Neuronal stem cell (in vitro differentiated cells): ENCODE measurements at regions not wholly inside any gene's neighbourhood (a gene's known extent, or its start where the extent isn't known, plus 50 kb on each side); places are given as distances from the start of the nearest gene placed in this dataset.

ENCODE experiments used
- DNase-seq: peaks from one replicate; pipeline ENCODE4 v3.0.0-alpha.2; 2013; ENCODE audit warnings: low spot score
- H2AFZ ChIP-seq: one replicate; pipeline ENCODE4 v1.6.1; 2013; ENCODE audit warnings: mild to moderate bottlenecking, low read length, inconsistent platforms
- H2AK5ac ChIP-seq: 2 replicates; pipeline ENCODE4 v1.6.1; 2013; ENCODE audit warnings: low read depth, mild to moderate bottlenecking, inconsistent platforms, low read length, moderate library complexity, mixed read lengths
- H2BK120ac ChIP-seq: 2 replicates; pipeline ENCODE4 v1.6.1; 2013; ENCODE audit warnings: low read depth, mild to moderate bottlenecking, inconsistent platforms, low read length, moderate library complexity, mixed read lengths
- H2BK12ac ChIP-seq: one replicate; pipeline ENCODE4 v1.6.1; 2013; ENCODE audit warnings: low read length, inconsistent platforms
- H2BK15ac ChIP-seq: 2 replicates; pipeline ENCODE4 v1.6.1; 2013; ENCODE audit warnings: mild to moderate bottlenecking, low read length, inconsistent platforms, mixed read lengths
- H2BK5ac ChIP-seq: one replicate; pipeline ENCODE4 v1.6.1; 2013; ENCODE audit warnings: inconsistent platforms, mild to moderate bottlenecking, low read length, moderate library complexity
- H3K14ac ChIP-seq: one replicate; pipeline ENCODE4 v1.6.1; 2013; ENCODE audit warnings: low read length, inconsistent platforms
- H3K18ac ChIP-seq: 2 replicates; pipeline ENCODE4 v1.6.1; 2013; ENCODE audit warnings: low read length, inconsistent platforms
- H3K23ac ChIP-seq: 2 replicates; pipeline ENCODE4 v1.6.1; 2013; ENCODE audit warnings: low read depth, mild to moderate bottlenecking, mixed read lengths, low read length, inconsistent platforms; ENCODE audit not compliant: poor library complexity
- H3K27ac ChIP-seq: replicated peaks from 3 replicates; pipeline ENCODE4 v1.5.1; 2013; ENCODE audit warnings: low read length, inconsistent platforms
- H3K27me3 ChIP-seq, 3 experiments: 2 replicates each; pipeline ENCODE4 v1.6.1; 2013; ENCODE audit warnings: low read length in 3 of 3, mild to moderate bottlenecking in 2 of 3, inconsistent platforms in 1 of 3, low read depth in 1 of 3, mixed read lengths in 1 of 3, moderate library complexity in 1 of 3; ENCODE audit not compliant: control insufficient read depth in 3 of 3, insufficient read depth in 3 of 3
- H3K36me3 ChIP-seq, 2 donors: replicated peaks in 1 of 2; 2 replicates each; pipeline ENCODE4 v1.6.1; 2013; ENCODE audit warnings: low read length in 2 of 2; ENCODE audit not compliant: control insufficient read depth in 2 of 2, insufficient read depth in 2 of 2
- H3K4ac ChIP-seq: 2 replicates; pipeline ENCODE4 v1.6.1; 2013; ENCODE audit warnings: inconsistent platforms, mild to moderate bottlenecking, low read length, moderate library complexity
- H3K4me1 ChIP-seq, 2 donors: 1 replicate in 1 of 2; 2 replicates in 1 of 2; pipeline ENCODE4 v1.6.1; 2013; ENCODE audit warnings: low read length in 2 of 2, low read depth in 1 of 2; ENCODE audit not compliant: control insufficient read depth in 2 of 2, insufficient read depth in 1 of 2
- H3K4me2 ChIP-seq: one replicate; pipeline ENCODE4 v1.6.1; 2013; ENCODE audit warnings: mild to moderate bottlenecking, low read length, inconsistent platforms; ENCODE audit not compliant: insufficient read depth, poor library complexity, severe bottlenecking
- H3K4me3 ChIP-seq, 2 donors: 2 replicates each; pipeline ENCODE4 v1.5.1; 2013; ENCODE audit warnings: low read length in 2 of 2, mild to moderate bottlenecking in 2 of 2, inconsistent platforms in 1 of 2, moderate library complexity in 1 of 2
- H3K79me1 ChIP-seq: one replicate; pipeline ENCODE4 v1.6.1; 2013; ENCODE audit warnings: low read depth, mild to moderate bottlenecking, inconsistent platforms, low read length, moderate library complexity
- H3K9ac ChIP-seq: one replicate; pipeline ENCODE4 v1.6.1; 2013; ENCODE audit warnings: mild to moderate bottlenecking, low read depth, low read length, inconsistent platforms; ENCODE audit not compliant: poor library complexity
- H3K9me3 ChIP-seq, 2 donors: replicated peaks in 1 of 2; 2 replicates each; pipeline versions ENCODE3 to v1.6.1; 2013; ENCODE audit warnings: low read length in 2 of 2, mild to moderate bottlenecking in 2 of 2, inconsistent platforms in 1 of 2, low read depth in 1 of 2, mixed read lengths in 1 of 2, moderate library complexity in 1 of 2; ENCODE audit not compliant: control insufficient read depth in 2 of 2, insufficient read depth in 1 of 2
- H4K8ac ChIP-seq: one replicate; pipeline ENCODE4 v1.6.1; 2013; ENCODE audit warnings: low read depth, mild to moderate bottlenecking, inconsistent platforms, low read length, moderate library complexity
- H4K91ac ChIP-seq: one replicate; pipeline ENCODE4 v1.6.1; 2013; ENCODE audit warnings: low read length, low read depth, mild to moderate bottlenecking, inconsistent platforms; ENCODE audit not compliant: poor library complexity
- WGBS, 2 donors: extraction: QIAGEN DNeasy Blood & Tissue Kit; methylation state at CpG; one replicate each; pipeline ENCODE4 v1.1.7; 2013; ENCODE audit warnings: missing lambda C conversion rate in 2 of 2, mixed read lengths in 1 of 2; ENCODE audit not compliant: insufficient read length in 2 of 2, insufficient replicate concordance in 1 of 2; ENCODE audit errors: extremely low coverage in 2 of 2; 5-methylcytosine and 5-hydroxymethylcytosine counted together

DNA sequence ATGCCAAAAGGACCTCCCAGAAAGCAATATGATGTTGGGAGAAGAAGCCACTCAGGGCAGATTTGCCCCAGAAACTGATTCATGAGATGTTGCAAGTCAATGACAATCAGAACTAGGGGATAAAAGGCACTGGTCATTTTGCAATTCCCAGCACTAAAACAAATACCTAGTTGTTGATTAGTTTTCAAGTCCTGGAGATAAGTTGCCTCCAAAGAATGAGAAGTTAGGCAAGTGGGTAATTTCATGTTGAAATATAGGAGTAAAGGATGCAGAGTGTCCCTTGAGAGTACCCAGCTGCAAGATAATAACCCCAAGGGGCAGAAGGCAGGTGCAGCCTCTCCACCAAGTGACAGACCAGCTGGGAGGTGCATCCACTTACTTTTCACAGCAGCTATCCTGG is 363.6 kb downstream of the PBX1 start:
- Histone ChIP-seq H3K36me3 (no peaks in the 10 kb centered on the region), H2BK5ac (no peak overlapping the region), H3K79me1 (no peaks in the 10 kb centered on the region), H3K9me3 (no peaks in the 10 kb centered on the region), H3K4ac (no peak overlapping the region), H3K18ac (no peak overlapping the region), H3K9ac (no peak overlapping the region), H3K4me3 (no peak overlapping the region), H4K91ac (no peak overlapping the region), H2BK15ac (no peak overlapping the region), H3K27ac (no peak overlapping the region), H3K4me1 (no peaks in the 10 kb centered on the region), H3K14ac (no peak overlapping the region), H2AK5ac (no peak overlapping the region), H3K4me2 (no peak overlapping the region), H2BK12ac (no peak overlapping the region), H4K8ac (no peak overlapping the region), H3K23ac (no peak overlapping the region), H2AFZ (no peak overlapping the region), H3K27me3 (peaks cover 0 to 19% (median 2%) of the 10 kb centered on the region in 3 experiments), H2BK120ac (no peak overlapping the region)
- no peak for DNase-seq

DNA sequence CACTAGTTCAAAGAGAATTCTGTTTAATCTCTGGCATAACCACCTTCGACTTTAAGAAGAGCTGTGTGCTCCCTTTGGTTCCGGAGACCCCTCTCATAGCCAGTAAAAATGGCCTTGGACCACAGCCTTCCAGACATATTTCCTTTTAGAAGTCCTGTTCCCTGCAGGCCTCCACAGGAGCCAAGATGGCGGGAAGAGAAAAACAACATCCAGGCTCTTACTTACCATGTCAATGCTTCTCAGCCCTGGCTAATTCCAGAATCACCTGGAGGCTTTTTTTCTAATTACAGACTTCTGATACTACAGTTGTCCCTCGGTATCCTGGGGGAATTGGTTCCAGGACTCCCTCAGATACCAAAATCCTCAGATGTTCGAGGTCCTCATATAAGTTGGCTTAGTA is 362.5 kb downstream of the PBX1 start:
- Histone ChIP-seq H3K9ac (no peak overlapping the region), H3K9me3 (no peaks in the 10 kb centered on the region), H2BK120ac (no peak overlapping the region), H3K36me3 (no peaks in the 10 kb centered on the region), H2BK15ac (no peak overlapping the region), H2BK5ac (no peak overlapping the region), H3K27ac (no peak overlapping the region), H3K27me3 (peaks cover 0 to 24% (median 2%) of the 10 kb centered on the region in 3 experiments), H2AK5ac (no peak overlapping the region), H3K4me3 (no peak overlapping the region), H4K8ac (no peak overlapping the region), H3K4me2 (no peak overlapping the region), H4K91ac (no peak overlapping the region), H3K4me1 (no peaks in the 10 kb centered on the region), H3K14ac (no peak overlapping the region), H3K23ac (no peak overlapping the region), H2AFZ (no peak overlapping the region), H3K18ac (no peak overlapping the region), H3K79me1 (no peaks in the 10 kb centered on the region), H2BK12ac (no peak overlapping the region), H3K4ac (no peak overlapping the region)
- WGBS, 2 donors, result no CpG with 5 or more reads among the region's 5 CpGs
- no peak for DNase-seq

DNA sequence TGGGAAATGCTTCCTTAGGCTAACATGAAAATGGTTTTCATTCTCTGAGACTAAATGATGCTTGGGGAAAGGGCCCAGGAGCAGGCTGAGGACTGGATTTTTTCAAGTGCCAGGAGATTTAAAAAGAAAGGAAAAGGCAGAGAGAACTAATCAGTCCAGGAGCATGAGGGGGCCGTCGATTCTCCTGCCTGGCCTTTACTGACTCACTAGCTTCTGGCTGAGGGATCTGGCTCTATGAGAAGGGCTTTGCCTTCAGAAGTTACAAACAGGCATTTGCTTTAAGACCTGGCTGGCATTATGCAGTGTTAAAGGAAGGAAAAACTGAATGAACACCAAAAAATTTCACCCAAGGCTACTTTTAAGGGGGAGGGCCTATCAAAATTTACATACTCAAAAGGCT is 359.2 kb downstream of the PBX1 start:
- no peak overlapping the region for H2BK5ac ChIP-seq
- no peak overlapping the region for H2BK120ac ChIP-seq
- H2BK12ac ChIP-seq, result no peak overlapping the region
- H3K4me2 ChIP-seq, result no peak overlapping the region
- H3K4me3 ChIP-seq, result no peak overlapping the region
- no peak overlapping the region for H2AK5ac ChIP-seq
- no peaks in the 10 kb centered on the region for H3K36me3 ChIP-seq
- DNase-seq, result no peak
- no peaks in the 10 kb centered on the region for H3K9me3 ChIP-seq
- H3K23ac ChIP-seq, result no peak overlapping the region
- no peak overlapping the region for H4K8ac ChIP-seq
- H2BK15ac ChIP-seq, result no peak overlapping the region
- no CpG with 5 or more reads among the region's 2 CpGs for WGBS, 2 donors
- no peak overlapping the region for H3K14ac ChIP-seq
- H4K91ac ChIP-seq, result no peak overlapping the region
- no peak overlapping the region for H2AFZ ChIP-seq
- H3K18ac ChIP-seq, result no peak overlapping the region
- no peak overlapping the region for H3K4ac ChIP-seq
- no peaks in the 10 kb centered on the region for H3K79me1 ChIP-seq
- H3K9ac ChIP-seq, result no peak overlapping the region
- no peak overlapping the region for H3K27ac ChIP-seq
- peaks cover 0 to 30% (median 2%) of the 10 kb centered on the region in 3 experiments for H3K27me3 ChIP-seq
- H3K4me1 ChIP-seq, result no peaks in the 10 kb centered on the region

DNA sequence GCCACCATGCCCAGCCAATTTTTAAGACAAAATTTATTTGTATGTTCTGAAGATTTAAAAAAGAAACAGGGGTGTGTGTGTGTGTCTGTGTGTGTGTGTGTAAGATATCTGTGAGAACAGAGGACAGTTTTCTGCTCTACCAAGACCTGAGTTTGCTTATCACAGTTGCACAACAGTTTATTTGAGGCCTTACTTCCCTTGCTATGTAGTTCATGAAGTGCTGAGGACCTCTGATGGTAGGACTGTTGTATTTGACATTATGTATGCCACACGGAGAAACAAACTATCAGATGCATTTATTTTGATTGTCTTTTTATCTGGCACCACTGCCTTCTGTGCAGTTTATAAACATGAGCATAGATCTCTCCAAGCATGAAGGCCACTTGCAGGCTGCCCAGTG is 355.2 kb downstream of the PBX1 start:
- Histone ChIP-seq H3K23ac (no peak overlapping the region), H2BK15ac (no peak overlapping the region), H3K9me3 (no peaks in the 10 kb centered on the region), H3K4me3 (no peak overlapping the region), H3K27me3 (peaks cover 0 to 21% (median 0%) of the 10 kb centered on the region in 3 experiments), H4K8ac (no peak overlapping the region), H3K4me2 (no peak overlapping the region), H2BK5ac (no peak overlapping the region), H3K18ac (no peak overlapping the region), H3K4me1 (no peaks in the 10 kb centered on the region), H2BK120ac (no peak overlapping the region), H2AFZ (no peak overlapping the region), H3K36me3 (no peaks in the 10 kb centered on the region), H2BK12ac (no peak overlapping the region), H3K9ac (no peak overlapping the region), H3K14ac (no peak overlapping the region), H3K79me1 (no peaks in the 10 kb centered on the region), H2AK5ac (no peak overlapping the region), H3K4ac (no peak overlapping the region), H4K91ac (no peak overlapping the region), H3K27ac (no peak overlapping the region)
- no CpG with 5 or more reads among the region's 1 CpG for WGBS, 2 donors
- DNase-seq, result no peak
